GM19467 (cell line): ENCODE measurements at regions not wholly inside any gene's neighbourhood (a gene's known extent, or its start where the extent isn't known, plus 50 kb on each side); places are given as distances from the start of the nearest gene placed in this dataset.

Source experiments
- ATAC-seq: cut with Tn5 transposase; IDR thresholded peaks from one replicate; pipeline ENCODE4 v1.9.1; 2021; ENCODE audit warnings: mild to moderate bottlenecking, moderate library complexity; ENCODE audit not compliant: unreplicated experiment

DNA sequence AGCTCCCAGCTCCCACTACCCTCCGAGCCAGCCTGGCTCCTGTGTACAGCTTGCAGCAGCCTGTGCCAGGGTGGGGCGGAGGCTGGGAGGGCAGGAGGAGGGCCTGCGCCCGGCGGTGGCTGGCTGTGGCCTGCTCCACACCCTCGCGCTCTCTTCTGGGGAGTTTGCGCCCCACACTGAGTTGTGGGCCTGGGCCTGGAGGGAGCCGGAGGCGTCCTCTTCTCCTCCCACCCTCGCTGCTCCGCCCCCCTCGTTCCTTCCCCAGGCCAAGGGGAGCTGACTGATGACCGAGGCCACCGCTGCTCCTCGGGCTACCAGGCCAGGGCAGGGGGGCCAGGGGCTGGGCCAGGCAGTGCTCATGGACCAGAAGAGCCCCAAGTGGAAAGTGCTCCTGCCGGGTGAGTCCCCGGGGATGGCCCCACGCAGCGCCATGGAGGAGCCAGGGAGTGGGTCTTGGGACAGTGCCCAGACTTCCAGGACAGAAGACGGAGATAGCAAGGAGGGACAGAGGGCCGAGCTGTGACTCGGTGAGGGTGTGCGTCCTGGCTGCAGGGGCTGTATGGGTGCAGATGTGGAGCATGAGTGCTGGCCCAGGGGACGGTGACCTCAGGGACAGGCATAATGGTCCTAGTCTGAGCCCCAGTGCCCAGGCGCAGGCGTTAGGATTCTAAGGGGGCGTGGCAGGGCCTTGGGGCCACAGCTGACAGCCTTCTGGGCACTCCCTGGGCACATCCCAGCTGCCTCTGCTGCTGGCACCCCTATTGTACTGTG is 242.1 kb upstream of the GSE1 start:
- no peak for ATAC-seq

DNA sequence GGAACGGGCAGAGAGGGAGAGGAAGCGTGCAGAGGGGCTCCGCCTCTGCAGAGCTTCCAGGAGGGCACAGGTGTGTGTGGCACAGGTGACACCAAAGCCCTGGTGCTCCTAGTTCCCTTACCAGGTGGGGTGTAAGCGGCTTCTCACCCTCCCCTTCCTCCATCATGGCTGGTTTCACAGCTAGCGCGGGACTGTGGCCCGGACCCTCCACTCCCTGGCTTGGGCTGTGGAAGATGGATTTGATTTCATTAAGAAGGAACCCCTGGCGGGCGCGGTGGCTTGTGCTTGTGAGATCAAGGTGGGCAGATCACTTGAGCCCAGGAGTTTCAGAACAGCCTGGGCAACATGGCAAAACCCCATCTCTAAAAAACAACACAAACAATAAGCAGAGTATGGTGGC is 241.2 kb upstream of the GSE1 start:
- no peak for ATAC-seq

DNA sequence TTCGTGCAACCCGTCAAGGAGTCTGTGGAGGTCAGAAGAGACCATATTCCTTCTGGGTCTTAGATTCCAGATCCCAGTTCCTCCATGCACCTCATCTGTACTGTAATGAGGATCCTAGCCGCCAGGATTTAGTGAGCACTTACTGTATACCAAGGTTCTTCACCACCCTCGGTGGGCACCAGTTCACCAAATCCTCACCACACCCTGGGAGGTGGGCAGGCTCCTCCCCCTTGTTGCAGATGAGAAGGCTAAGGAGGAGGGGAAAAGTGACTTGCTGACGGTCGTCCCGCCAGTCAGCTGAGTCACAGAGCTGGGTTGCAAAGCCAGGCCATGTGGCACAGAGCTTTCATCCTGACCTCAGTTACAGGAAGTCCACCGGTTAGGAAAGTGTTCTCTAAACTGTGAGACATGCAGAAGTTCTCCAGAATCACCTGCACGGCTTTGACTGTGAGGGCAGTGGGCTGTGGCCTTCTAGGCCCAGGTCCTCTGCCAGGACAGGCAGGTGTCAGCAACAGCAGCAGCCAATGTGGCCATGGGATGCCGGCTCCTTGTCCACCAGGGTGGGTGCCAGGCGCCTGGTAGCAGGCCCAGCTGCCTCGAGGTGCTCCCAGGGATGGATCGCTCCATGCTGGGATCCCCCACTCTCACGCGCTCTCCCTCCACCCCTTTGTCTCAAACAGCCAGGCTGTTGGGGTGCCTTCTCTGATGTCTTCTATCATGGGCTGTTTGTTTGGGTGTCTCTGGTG is 240.3 kb upstream of the GSE1 start:
- no peak for ATAC-seq

DNA sequence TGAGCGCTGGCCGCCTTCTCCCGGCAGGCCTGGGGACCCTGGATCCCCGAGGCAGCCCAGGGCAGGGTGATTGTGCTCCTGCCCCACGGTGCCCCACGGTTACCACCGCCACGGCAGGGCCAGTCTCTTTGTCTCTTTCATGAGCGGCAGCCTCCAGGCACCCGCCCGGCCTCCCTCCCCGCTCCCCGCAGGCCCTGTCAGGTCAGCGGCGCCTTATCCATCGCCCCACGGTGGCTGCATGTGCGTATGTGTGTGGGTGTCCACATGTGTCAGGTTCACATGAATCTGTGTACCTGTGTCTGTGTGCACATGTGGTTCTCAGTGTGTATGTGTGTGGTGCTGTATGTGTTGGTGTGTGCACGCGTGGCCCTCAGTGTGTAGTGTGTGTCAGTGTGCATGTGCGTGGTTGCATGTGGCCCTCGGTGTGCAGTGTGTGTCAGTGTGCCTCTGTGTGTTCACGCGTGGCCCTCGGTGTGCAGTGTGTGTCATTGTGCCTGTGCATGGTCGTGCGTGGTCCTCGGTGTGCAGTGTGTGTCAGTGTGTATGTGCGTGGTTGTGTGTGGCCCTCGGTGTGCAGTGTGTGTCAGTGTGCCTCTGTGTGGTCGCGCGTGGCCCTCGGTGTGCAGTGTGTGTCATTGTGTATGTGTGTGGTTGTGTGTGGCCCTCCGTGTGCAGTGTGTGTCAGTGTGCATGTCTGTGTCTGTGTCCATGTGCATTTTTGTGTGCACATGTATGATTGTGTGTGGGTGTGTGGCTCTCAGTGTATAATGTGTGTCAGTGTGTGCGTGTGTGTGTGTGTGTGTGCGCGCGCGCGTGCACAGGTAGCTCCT is 239.2 kb upstream of the GSE1 start:
- no peak for ATAC-seq

DNA sequence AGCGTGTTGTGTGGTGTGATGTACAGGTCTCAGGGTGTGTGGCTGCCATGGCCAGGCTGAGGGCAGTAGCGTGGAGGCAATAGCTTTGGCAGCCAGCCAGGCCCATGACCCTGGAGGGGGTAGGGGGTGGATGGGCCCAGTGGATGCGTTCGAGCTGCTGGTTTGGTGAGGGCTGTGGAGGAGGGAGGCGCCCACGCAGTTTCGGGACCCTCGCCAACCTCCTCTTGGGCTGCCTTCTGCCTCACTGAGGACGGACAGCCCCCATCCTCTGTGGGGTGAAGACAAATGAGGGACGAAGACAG is 238.6 kb upstream of the GSE1 start:
- ATAC-seq, result no peak

DNA sequence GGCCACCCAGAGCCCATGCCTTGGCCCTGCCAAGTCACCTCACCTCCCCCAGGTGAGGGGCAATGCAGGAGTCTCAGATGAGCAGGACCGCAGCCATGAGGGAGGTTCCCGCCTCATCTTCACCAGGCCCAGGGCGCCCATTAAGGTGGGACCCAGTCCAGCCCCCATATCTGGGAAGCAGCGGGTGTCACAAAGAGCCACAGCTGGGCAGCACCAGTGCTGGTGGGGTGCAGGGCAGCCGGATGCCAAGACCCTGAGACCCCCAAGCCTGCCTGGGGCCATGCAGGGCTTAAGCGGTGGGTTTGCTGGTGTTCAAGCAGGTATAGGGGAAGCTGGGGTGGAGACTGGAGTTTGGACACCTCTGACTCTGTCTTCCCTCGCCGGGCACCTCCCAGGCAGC is 237.8 kb upstream of the GSE1 start:
- ATAC-seq, result no peak

DNA sequence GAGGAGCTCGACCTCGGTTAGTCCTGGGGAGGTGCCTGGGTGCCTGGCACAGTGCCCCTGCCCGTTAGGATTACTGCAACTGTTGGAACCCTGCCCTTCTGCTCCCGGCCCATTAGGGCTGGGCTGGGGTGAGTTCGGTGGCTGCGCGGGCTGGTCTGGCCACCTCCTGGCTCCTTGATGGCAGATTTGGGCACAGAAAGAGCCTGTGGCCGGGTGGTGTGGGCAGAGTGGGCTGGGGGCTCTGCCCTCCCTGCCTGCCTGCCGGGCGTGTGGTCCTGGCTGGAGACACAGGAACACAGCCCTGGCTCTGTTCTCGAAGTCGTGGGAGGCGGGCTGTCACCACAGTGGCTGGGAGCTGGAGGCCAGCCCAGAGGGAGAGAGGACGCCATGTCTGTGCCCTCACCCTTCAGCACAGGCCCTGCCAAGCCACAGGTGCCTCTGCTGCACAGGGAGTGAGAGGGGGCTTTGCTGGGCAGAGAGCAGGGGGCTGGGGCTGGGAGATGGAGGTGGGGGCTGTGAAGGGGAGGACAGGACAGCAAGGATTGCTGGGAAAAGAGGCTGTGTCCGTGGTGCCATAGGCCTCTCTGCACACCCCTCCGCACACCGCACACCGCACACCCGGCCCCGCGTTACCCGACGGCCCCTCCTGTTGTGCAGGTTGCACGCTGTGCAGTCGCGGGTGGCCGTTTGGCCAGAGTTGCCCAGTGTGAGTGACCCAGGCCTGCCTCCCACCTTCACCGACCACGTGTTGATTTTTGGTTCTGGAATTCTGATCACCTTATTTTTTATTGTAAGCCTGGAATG is 236.6 kb upstream of the GSE1 start:
- no peak for ATAC-seq

DNA sequence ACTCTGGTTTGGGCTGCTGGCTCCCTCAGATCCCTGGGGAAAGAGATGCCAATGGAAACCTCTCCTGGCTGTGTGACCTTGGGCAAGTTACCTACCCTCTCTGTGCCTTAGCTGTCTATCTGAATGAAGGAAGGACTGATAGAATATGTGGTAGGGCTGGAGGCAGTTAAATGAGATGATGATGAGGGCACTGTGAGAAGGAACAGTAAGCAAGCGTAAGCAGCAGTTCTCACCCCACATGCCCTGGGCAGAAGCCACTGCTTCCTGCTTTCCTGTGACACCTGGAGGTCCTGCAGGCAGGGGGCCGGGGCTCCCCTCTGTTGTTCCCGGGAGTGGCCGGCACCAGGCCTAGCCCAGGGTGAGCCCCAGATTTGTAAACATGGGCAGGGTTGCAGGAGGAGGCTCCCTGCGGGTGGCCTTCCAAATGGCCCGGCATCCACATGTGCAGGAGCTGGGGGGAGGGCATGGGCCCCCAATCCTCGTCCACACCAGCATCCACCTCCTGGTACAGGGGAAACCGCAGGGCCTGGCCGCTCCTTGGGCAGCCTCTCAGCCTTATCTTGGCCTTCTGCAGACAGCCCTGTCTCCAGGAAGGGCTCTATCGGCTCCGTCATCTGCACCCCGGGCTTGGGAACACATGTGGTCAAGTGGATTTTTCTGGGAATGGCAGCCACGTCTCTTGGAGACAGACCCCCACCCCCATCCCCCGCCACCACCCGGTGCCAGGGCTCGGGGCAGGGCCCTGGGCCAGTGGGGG is 235.6 kb upstream of the GSE1 start:
- no peak for ATAC-seq

DNA sequence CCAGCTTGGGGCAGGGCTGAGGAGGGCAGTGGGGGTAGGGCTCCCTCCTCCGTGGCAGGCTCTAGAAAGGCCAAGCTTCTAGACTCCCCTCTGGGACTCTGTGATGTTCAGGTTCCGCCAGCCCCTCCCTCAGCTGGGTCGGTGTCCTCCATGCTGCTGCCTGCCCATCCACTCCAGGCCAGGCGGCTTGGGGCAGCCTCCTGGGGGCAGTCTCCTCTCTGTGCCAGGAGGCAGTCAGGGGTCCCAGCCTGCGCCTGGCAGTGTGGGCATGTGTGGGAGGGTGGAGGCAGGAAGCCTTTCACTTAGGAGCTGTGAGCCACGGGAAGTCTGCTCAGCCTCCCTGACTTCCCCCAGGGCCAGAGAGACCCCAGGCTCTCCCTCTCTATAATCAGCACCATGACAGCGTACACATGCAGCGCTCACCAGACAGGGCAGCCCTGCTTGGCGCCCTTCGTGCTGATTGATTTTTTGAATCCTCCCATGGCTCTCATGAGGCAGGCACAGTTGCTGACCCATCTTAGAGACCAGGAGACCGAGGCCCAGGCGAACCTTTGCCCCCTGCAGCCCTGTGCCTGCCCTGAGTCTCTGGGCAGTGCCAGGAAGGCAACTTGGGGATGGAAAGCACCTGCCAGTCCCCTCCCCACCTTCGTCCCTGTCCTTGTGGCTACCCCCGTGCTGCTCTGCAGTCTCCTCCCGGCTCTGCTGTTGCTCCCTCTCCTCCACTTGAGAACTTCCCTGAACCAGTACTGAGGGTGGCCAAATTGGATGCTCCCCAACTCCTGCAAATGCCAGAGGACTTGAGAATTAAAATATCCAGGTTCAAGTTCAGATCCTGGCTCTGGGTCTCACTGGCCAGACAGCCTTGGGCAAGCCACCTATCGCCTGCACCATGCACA is 234.7 kb upstream of the GSE1 start:
- no peak for ATAC-seq

DNA sequence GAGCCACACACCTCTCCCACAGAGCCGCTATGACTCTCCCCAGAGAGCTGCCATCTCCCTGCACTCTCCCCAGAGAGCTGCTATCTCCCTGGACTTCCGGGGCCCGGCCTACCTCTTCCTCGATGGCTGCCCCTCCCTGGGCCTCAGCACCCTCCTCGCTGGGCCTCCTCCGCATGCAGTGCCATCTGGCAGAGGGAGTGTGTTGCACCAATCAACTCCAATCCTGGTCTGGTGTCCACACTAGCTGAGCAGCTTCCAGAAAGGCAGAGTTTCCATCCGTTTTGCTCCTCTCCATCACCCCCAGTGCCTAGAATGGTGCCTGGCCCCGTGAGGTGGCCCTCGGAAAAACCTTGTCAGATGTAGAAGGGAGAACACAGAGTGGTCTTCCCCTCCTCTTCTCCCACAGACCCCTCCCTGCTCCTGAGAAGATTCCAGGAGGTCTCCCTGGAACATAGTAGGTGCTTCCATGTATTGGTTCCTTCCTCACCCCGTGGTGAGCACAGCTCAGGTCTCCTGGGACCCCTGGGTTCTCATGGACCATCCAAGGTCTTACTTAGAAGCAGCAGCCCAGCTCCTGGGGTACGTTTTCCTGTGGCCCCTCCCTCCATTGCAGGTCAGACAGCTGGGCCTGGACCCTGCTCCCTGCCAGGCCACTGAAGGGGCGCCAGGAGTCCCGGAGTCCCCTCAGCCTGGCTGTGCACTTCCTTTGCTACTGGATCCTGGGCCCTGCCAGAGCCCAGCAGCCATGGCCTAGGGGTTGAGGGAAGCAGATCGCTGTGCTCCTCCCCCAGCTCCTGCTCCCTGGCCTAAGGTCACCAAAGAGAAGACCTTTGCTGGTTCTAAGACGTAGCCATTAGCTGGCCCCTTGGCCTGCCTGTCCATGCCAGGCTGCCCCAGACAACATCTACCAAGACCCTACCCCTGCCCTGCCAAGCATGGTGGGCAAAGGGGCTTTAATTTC is 233.8 kb upstream of the GSE1 start:
- ATAC-seq, result no peak

DNA sequence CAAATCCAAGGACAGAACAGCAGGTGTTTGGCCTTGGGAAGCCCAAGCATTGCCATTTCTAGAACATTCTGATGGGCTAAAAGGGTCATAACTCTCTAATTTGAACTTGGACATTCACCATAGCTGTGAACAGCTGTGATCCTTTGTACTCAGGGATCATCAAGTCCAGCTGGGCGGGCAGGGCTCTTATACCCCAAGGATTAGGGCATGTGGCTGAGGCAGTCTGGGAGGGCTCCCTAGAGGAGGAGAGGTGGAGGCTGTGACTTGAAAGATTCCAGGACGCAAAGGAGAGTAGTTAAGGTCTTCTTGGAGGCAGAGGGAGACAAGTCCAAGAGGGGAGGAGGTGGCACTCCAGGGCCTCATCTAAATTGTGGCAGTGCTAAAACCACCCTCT is 233.1 kb upstream of the GSE1 start:
- no peak for ATAC-seq

DNA sequence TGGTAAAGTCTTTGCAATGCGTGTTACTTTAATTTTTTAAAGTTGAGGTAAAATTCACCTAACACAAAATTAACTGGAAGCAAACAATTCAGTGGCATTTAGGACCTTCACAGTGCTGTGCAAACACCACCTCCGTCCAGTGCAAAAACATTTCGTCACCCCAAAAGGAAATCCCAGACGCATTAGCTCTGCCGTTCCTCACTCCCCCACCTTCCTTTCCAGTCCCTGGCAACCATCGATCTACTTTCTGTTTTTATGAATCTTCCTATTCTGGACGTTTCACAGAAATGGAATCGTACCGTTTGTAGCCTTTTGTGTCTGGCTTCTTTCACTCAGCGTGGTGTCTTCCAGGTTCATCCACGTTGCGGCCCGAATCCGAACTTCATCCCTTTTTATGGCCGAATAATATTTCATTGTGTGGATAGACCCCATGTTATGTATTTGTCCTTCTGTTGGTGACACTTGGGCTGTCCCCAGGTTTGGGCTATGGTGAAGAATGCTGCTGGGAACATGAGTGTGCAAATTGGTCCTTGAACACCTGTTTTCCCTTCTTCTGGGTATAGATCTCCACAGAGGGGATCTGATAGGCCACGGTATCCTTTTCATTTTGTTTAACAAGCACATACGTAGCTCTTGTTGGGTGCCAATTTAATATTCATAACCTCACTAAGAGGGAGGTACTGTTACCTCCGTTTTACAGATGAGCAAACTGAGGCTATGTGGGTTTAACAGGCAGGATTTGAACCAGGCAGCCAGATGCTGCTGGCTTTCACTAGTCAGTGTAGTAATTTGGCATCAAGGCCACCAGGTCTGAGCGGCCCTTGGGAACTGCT is 232.0 kb upstream of the GSE1 start:
- ATAC-seq, result no peak

DNA sequence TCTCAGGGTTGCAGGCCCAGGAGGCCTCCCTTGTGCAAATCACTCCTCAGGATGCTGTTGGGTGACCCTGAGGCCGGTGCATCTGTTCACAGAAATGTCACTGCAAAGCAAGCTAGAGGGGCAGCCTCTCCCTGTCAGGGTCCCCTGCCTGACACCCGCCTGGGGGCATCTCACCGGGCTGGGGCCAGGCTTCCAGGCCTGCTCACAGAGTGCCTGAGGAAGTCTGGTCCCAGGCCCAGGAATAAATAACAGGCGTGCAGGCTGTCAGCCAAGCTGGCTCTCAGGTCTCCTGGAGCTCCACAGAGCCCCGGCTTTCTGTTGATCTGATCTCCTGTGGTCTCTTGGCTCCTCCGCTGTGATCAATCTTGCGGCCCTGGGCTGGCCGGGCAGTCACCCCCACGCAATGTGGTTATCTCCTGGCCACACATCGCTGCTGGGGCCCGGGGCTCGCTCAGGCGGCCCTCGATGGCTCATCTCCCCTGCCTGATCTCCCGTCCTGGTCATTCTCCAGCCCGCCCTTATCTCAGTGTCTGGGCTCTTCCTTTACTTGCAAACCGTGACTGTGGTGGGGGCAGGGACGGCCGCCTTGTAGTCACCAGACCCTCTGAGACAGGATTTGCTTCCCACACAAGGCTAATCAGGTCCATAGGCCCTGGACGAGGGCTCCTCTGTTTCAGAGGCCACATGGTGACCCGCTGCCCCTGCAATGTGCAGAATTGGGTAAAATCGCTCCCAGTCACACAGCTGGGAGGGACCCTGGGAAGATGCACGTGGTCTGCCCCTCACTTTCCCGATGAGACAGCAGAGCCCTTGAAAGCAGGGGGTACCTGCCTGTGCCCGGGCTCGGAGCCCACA is 231.2 kb upstream of the GSE1 start:
- no peak for ATAC-seq

DNA sequence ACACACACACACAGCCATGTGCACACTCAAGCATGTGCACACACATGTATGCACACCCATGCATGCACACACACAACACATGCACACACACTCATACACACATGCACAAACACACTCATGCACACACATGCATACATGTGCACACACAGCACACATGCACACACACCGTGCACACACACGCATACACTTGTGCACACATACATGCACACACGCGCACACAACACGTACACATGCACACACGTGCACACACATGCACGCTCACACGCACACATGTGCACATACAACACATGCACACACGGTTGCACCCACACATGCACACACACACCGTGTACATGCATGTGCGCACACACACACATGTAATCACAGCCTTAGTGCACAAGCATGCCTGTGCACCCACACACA is 230.4 kb upstream of the GSE1 start:
- no peak for ATAC-seq

DNA sequence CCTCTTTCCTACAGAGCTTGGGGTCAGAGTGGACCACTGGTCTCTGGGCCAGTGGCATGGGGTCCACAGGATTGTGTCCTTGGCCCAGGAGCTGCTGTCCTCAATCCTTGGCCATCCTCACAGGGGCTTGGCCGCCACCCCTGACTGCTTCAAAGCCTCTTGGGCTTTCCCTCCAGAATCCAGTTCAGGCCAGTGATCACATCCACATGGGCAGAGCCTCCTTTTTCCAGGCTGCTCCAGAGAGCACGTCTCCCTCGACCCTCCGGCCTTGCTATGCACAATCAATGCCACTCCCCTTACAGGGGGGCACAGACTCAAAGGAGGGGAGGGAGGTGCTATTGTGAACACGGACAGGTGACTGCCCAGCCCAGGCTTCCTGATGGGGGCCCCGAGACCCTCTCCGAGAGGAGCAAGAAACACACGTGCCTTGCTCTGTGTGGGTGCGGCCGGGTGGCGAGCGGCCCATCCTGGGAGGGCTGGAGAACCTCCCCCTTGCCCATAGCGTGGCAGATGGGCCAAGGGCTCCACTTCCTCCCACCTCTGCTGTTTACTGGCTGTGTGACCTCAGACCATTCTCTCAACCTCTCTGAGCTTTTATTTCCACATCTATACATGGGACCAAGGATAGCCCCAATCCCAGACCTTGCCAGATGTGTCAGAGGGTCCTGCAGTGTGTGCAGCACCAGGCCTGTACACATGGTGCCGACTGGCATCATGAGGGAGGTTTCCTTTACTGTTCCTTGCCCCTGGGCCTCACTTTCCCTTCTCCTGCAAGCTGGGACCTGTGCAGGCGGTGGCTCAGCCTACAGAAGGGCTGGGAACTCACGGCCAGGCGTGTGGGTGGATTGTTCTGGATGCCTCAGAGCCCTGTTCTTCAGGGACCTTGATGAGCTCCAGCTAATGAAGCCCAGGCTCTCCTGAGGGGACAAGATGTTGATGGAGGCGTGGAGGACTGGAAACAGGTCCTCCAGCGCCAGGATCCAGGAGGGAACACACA is 229.0 kb upstream of the GSE1 start:
- no peak for ATAC-seq
